Activated T-helper 17 cell treated with anti-CD3 and anti-CD28 coated beads, Interleukin-2, amount 50 U/mL, for 72 hours (primary cell): ENCODE measurements at regions not wholly inside any gene's neighbourhood (a gene's known extent, or its start where the extent isn't known, plus 50 kb on each side); places are given as distances from the start of the nearest gene placed in this dataset.
"Not testable (repeated sequence)": the region's sequence is repeated elsewhere in the genome, so short reads cannot be mapped to it uniquely, and the experiment has no call there.

Experiments
- ATAC-seq: fragments of 150-1000 bp; cut with Tn5 transposase; replicated peaks from 2 replicates; pipeline ENCODE4 v1.10.0; 2021; ENCODE audit warnings: mild to moderate bottlenecking, moderate library complexity
- H3K27ac Mint-ChIP-seq: one replicate; pipeline ENCODE4 v1.8.0; 2022; ENCODE audit warnings: mixed read lengths
- H3K27me3 Mint-ChIP-seq: one replicate; pipeline ENCODE4 v1.8.0; 2022; ENCODE audit warnings: mixed read lengths
- H3K36me3 Mint-ChIP-seq: one replicate; pipeline ENCODE4 v1.8.0; 2022; ENCODE audit warnings: low read depth, mild to moderate bottlenecking, mixed read lengths
- H3K4me1 Mint-ChIP-seq: one replicate; pipeline ENCODE4 v1.8.0; 2022; ENCODE audit warnings: mixed read lengths
- H3K4me3 Mint-ChIP-seq: one replicate; pipeline ENCODE4 v1.8.0; 2022; ENCODE audit warnings: mild to moderate bottlenecking, mixed read lengths
- H3K9me3 Mint-ChIP-seq: one replicate; pipeline ENCODE4 v1.8.0; 2022; ENCODE audit warnings: mixed read lengths

DNA sequence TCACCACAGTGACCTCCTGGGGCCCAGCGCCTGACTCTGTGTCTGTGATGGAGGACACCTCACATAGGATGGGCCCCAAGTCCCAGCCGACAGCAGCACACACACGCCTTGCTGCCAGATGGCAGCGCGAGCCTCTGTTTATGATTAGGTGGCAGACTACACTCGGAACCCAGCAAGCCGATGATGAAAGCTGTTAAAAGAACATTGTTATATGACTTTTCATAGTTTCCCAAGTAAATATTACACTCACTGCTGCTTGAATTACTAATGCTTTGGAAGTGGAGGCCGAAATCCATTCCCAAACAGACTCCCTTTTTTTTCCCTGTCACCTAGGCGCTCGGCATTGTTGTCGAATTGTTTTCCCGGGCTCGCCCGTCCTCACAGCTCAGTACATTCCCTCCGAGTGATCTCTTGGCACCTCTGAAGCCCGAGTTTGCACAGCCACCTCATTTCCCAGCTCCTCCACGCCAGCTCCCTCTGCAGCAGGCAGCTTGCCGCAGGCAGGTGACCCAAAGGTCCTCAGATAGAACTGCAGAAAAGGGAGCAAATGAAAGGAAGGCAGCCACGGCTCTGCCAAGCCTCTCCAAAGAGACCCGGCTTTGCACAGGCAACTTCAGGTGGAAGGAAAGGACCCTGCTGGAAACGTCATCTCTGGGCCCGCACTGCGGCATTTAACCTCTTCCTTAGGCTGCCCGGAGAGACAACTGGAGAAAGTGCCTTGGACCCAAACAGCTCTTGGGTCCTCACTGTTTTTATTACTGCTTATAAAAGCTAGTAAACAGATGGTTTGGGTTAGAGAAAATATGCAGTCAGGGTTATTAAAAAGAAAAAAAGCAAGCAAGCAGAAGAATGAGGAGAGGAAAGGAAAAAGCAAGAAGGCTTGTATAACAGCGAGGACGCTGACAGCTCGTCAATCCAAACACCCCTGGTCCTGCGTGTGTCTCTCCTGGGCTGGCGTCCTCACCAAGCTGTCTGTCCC is 72.2 kb upstream of the SLC25A33 start:
- H3K27ac Mint-ChIP-seq = no peak overlapping the region
- no peaks in the 10 kb centered on the region for H3K4me1 Mint-ChIP-seq

DNA sequence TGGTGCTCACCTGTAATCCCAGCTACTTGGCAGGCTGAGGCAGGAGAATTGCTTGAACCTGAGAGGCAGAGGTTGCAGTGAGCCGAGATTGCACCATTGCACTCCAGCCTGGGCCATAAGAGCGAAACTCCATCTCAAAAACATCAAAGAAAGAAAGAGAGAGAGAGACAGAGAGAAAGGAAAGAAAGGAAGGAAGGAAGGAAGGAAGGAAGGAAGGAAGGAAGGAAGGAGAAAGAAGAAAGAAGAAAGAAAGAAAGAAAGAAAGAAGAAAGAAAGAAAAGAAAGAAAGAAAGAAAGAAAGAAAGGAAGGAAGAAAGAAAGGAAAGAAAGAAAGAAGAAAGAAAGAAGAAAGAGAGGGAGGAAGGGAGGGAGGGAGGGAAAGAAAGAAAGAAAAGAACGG is 69.4 kb upstream of the SLC25A33 start:
- H3K27ac Mint-ChIP-seq = not testable (repeated sequence)

More for the DNA sequence above, 72.2 kb upstream of the SLC25A33 start:
- H3K27me3 Mint-ChIP-seq = peaks cover 26% of the 10 kb centered on the region
- H3K9me3 Mint-ChIP-seq = no peaks in the 10 kb centered on the region
- ATAC-seq = no peak
- no peaks in the 10 kb centered on the region for H3K36me3 Mint-ChIP-seq
- H3K4me3 Mint-ChIP-seq = no peak overlapping the region

GRCh38 chr1:9471679-9472078 is 67.6 kb upstream of the SLC25A33 start:
- no peaks in the 10 kb centered on the region for H3K36me3 Mint-ChIP-seq
- H3K27me3 Mint-ChIP-seq = peaks cover 27% of the 10 kb centered on the region

More for the DNA sequence above, 69.4 kb upstream of the SLC25A33 start:
- H3K4me1 Mint-ChIP-seq, H3K4me3 Mint-ChIP-seq, H3K9me3 Mint-ChIP-seq, H3K36me3 Mint-ChIP-seq, ATAC-seq: not testable (repeated sequence)
- H3K27me3 Mint-ChIP-seq = peaks cover 29% of the 10 kb centered on the region

DNA sequence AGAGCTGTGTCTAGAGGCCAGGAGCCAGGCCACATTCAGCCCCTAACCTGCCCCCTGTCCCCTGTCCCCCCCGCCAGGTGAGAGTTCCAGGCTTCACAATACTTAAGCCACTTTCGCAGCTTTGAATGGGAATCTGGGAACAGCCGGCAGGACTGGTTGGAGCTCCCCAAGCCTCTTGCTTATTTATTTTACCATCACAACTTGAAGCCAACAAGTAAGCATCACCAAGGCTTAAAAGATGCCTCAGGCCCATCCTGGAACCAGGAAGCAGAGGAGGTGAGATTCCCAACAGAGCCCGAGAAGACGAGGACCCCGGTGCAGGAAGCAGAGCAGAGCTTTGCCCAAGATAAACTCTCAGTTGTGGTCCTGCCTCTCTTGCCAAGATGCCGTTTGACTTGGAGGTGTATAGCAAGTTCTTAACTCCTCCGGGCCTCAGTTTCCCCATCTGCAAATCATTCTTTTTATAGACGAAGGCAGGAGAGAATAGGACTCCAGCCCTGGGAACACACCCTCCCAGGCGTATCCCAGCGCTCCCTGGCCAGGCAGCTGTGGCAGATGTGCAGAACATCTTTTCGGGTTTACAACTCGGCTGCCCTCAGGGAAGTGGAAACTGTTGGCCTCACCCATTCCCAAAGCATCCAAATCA is 66.8 kb upstream of the SLC25A33 start:
- Mint-ChIP-seq H3K27ac (no peak overlapping the region), H3K27me3 (peaks cover 21% of the 10 kb centered on the region), H3K36me3 (no peaks in the 10 kb centered on the region), H3K4me3 (no peak overlapping the region), H3K4me1 (peaks cover 4% of the 10 kb centered on the region), H3K9me3 (no peaks in the 10 kb centered on the region)
- no peak for ATAC-seq

More at GRCh38 chr1:9471679-9472078, 67.6 kb upstream of the SLC25A33 start:
- Mint-ChIP-seq H3K4me3 (no peak overlapping the region), H3K4me1 (peaks cover 2% of the 10 kb centered on the region), H3K27ac (no peak overlapping the region), H3K9me3 (no peaks in the 10 kb centered on the region)
- ATAC-seq = no peak

- H3K4me1 Mint-ChIP-seq = peaks cover 4% of the 10 kb centered on the region
- peaks cover 14% of the 10 kb centered on the region for H3K27me3 Mint-ChIP-seq
- H3K4me3 Mint-ChIP-seq = no peak overlapping the region
- H3K27ac Mint-ChIP-seq = no peak overlapping the region
- ATAC-seq = peak; percentile 66
- no peaks in the 10 kb centered on the region for H3K9me3 Mint-ChIP-seq
- no peaks in the 10 kb centered on the region for H3K36me3 Mint-ChIP-seq
These were observed 66.0 kb upstream of the SLC25A33 start for GRCh38 chr1:9473032-9473807.

- Mint-ChIP-seq H3K36me3 (no peaks in the 10 kb centered on the region), H3K4me3 (no peak overlapping the region), H3K4me1 (peaks cover 4% of the 10 kb centered on the region), H3K9me3 (no peaks in the 10 kb centered on the region), H3K27me3 (peaks cover 11% of the 10 kb centered on the region), H3K27ac (no peak overlapping the region)
- ATAC-seq = no peak
These were observed 64.1 kb upstream of the SLC25A33 start for GRCh38 chr1:9475061-9475627.

DNA sequence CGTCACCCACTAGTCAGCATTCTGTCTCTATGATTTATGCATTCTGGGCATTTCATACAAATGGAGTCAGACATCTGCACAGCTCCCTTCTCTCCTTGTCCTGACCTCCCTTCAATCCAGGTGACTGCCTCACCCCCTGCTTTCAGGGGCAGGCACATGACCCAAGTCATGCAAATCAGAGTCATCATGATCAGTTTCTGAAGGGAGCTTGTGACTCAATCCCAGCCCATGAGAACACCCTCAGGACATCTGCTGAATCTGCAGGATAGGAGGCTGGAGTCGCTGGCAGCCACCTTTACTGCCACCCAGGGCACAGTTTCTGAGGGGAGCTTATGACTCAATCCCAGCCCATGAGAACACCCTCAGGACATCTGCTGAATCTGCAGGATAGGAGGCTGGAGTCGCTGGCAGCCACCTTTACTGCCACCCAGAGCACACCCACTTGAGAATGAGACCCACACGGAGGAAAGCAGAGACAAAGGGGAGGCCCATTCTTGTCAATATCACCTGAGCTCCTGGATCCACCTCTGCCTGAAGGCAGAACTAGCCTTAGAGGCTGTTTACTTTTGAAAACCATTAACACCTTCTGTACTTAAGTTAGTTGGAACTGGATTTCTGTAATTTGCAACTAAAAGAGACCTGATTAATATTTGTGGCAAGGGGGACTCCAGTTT is 62.3 kb upstream of the SLC25A33 start:
- Mint-ChIP-seq H3K9me3 (no peaks in the 10 kb centered on the region), H3K36me3 (no peaks in the 10 kb centered on the region), H3K27me3 (peaks cover 10% of the 10 kb centered on the region), H3K27ac (no peak overlapping the region), H3K4me1 (peaks cover 4% of the 10 kb centered on the region), H3K4me3 (no peak overlapping the region)
- ATAC-seq = peak; percentile 88

DNA sequence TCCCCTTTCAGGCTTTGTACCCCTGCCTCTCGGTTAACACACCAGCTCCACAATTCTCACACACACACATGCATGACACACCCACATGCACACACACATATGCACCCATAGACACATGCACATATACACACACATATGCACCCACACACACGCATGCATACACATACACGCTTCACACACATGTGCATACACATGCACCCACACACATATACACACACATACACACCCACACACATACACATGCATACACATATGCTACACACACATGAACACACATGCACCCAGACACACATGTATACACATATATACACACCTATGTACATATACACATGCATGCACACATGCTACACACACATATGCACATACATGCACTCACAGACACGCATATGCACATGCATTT is 61.7 kb upstream of the SLC25A33 start:
- Mint-ChIP-seq H3K4me1 (peaks cover 4% of the 10 kb centered on the region), H3K27me3 (peaks cover 10% of the 10 kb centered on the region), H3K4me3 (no peak overlapping the region), H3K27ac (no peak overlapping the region), H3K36me3 (no peaks in the 10 kb centered on the region), H3K9me3 (no peaks in the 10 kb centered on the region)
- ATAC-seq = no peak

GRCh38 chr1:9478021-9478420 is 61.2 kb upstream of the SLC25A33 start:
- H3K9me3 Mint-ChIP-seq = no peaks in the 10 kb centered on the region
- H3K4me3 Mint-ChIP-seq = no peak overlapping the region
- H3K27me3 Mint-ChIP-seq = peaks cover 10% of the 10 kb centered on the region
- H3K36me3 Mint-ChIP-seq = no peaks in the 10 kb centered on the region
- ATAC-seq = no peak
- H3K27ac Mint-ChIP-seq = no peak overlapping the region
- peaks cover 4% of the 10 kb centered on the region for H3K4me1 Mint-ChIP-seq

- H3K9me3 Mint-ChIP-seq = no peaks in the 10 kb centered on the region
- H3K36me3 Mint-ChIP-seq = no peaks in the 10 kb centered on the region
- no peak overlapping the region for H3K27ac Mint-ChIP-seq
- peaks cover 13% of the 10 kb centered on the region for H3K27me3 Mint-ChIP-seq
- ATAC-seq = no peak
- no peak overlapping the region for H3K4me3 Mint-ChIP-seq
- H3K4me1 Mint-ChIP-seq = peaks cover 4% of the 10 kb centered on the region
These were observed 58.2 kb upstream of the SLC25A33 start for GRCh38 chr1:9481048-9481447.

- Mint-ChIP-seq H3K4me3 (no peak overlapping the region), H3K9me3 (no peaks in the 10 kb centered on the region), H3K36me3 (no peaks in the 10 kb centered on the region), H3K4me1 (no peaks in the 10 kb centered on the region), H3K27me3 (peaks cover 10% of the 10 kb centered on the region), H3K27ac (no peak overlapping the region)
- no peak for ATAC-seq
These were observed 56.9 kb upstream of the SLC25A33 start for GRCh38 chr1:9482403-9482802.

DNA sequence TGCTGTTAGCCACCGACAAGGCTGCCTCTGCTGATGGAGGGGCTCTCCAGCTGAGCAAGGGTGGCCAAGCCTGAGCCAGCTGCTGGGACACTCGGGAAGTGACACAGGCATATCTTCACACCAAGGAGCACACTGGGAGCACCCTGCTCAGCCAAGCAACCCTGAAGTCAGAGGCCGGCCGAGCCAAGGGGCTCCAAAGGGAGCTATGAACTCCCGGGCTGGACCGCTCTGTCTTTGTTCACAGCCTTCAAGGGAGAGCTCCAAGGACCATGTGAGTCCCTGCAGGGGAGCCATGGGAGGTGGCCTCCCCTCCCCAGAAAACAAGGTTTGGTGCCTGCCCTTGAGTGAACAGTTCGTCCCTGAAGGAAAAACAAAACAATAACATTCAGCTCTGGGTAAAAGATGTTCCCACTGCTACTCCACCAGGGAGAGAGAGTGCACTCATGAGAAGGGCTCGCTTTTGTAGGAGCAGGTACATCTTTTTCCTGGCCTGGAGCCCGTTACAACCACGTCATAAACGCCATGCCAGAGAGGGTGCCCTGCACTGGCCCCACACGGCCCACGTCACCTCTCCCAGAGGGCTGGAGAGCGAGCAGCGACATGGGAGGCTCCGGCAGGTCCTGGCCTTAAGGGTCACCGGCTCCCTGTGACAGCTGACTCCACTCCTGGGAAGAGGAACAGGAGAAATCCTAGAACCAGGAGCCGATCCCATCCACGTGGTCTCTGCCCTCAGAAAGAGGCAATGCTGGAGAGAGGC is 56.3 kb upstream of the SLC25A33 start:
- ATAC-seq = no peak
- no peaks in the 10 kb centered on the region for H3K9me3 Mint-ChIP-seq
- H3K36me3 Mint-ChIP-seq = no peaks in the 10 kb centered on the region
- H3K4me3 Mint-ChIP-seq = no peak overlapping the region
- no peaks in the 10 kb centered on the region for H3K4me1 Mint-ChIP-seq
- H3K27me3 Mint-ChIP-seq = peaks cover 10% of the 10 kb centered on the region
- H3K27ac Mint-ChIP-seq = no peak overlapping the region

- Mint-ChIP-seq H3K36me3 (no peaks in the 10 kb centered on the region), H3K4me1 (no peaks in the 10 kb centered on the region), H3K27ac (no peak overlapping the region), H3K27me3 (peaks cover 7% of the 10 kb centered on the region), H3K9me3 (no peaks in the 10 kb centered on the region), H3K4me3 (no peak overlapping the region)
- ATAC-seq = no peak
These were observed 52.7 kb upstream of the SLC25A33 start for GRCh38 chr1:9486466-9487140.
